Stimulated activated CD8-positive, alpha-beta memory T cell treated with anti-CD3 and anti-CD28 coated beads, Interleukin-15, amount 100 ng/mL, for 48 hours (primary cell): ENCODE measurements at regions not wholly inside any gene's neighbourhood (a gene's known extent, or its start where the extent isn't known, plus 50 kb on each side); places are given as distances from the start of the nearest gene placed in this dataset.
"Not testable (repeated sequence)": the region's sequence is repeated elsewhere in the genome, so short reads cannot be mapped to it uniquely, and the experiment has no call there.

ENCODE experiments used
- DNase-seq, 2 donors: peaks; one replicate each; pipeline ENCODE4 v3.0.0-alpha.2; 2020; ENCODE audit warnings: low read depth in 2 of 2

- no peak for DNase-seq
Observed at GRCh38 chr15:95132774-95133173, 901.4 kb downstream of the MCTP2 start.

DNA sequence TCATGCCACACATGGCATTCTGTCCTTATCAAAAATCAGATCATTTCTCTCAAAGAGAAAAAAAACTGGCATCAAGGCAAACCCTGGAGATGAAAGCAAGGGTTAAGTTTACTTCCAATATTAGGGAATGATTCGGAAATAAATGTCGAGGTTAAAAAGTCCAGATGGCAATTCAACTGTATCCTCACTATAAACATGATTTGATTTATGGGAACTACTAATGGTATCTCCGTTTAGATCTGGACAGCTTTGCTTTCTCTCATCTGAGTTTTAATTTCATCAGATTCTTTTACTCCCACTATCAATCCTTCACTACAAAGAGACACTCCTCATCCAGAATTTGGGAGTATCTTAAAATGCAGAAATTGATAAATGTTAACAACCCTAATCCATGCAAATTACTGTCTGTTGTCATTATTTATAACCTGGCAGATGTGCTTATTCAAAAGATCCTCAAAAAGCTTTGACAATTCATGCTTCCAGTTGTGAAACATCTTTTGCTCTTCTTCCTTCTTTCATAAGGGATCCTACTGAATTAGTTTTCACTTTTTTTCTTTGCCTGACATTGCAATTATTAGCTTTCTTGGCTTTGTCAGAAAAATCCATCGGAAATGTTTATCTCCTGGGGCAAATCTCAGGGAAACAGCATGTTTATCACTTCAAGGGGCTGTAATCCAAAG, 903.2 kb downstream of the MCTP2 start:
- no peak for DNase-seq

DNA sequence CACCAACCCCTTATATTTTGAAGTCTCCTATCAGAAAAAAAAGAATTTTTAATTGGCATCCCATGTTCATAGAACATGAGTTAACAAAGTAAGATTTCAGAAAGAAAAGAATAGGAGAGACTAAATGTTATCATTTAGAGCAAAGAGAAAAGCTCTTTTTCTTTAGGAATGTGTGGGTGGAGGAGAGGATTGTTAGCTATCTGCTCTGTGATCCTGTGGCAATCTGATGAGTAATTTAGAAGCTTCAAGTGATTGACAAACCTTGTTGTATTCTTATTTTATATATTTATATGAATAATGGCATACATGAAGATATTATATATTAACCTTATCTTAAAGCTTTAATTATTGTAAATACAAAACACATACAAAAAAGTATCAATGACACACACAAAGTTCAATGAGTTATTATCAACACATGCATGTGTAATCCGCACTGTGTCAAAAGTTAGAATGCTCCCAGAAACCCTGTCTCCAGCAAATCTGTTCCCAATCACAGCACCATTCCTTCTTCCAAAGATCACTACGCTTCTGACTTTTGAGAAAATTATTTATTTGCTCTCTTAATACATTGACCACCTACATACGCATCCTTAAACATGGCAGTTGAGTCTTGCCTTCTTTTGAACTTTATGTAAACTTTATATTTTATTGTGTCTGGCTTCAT, 907.4 kb downstream of the MCTP2 start:
- DNase-seq, result no peak

DNA sequence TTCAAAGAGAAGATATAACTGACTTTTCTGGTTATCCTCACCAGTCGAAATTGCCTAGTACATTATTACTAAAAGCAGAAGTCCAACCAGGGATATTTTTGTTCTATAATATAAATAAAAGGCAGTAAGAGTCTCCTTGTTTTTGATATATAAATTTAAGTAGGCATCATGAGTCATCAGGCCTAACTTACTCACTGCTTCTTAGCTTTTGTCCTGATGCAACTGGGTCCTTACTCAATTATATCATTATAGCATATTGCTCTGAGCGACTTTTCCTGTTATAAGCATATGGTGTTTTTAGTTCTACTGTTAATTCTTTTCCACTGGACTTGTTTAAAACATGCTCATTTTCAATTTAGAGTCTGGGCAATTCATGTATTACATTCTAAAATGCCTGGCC, 910.1 kb downstream of the MCTP2 start:
- DNase-seq, result no peak

DNA sequence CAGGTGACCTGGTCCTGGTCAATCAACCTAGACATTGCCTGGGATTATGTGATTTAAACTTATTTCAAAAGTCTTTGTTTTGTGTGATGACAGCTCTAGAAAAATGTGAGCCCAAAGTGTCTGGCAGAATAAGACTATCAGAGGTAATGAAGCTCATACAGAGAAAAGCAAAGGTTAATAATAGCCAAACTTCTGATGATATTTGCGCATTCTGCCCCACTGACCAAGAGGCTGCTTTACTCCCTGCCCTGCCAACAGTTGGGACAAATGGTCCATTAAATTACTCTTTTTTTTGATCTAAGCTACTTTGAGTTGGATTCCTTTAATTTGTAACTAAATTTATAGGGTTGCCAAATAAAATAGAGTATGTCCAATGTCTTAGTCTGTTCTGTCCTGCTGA, 911.2 kb downstream of the MCTP2 start:
- no peak for DNase-seq

DNA sequence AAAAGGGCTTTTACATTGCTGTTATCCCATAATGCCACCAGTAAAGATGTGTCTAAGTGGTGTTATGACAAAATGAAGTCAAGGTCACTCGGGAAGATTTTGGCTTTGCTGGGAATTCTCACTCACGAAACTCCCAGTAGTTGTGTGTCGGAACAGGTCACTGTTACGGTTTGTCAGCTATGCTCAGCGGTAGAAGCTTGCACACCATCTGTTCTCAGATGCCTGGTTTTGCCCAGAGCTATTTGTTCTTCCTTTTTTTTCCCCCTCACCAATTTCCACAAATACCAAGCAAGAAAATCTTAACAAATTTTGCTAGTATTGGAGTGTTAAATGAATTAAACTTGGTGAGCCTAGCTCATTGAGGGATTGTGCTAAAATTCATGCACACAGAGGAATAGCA, 915.1 kb downstream of the MCTP2 start:
- no peak for DNase-seq

DNA sequence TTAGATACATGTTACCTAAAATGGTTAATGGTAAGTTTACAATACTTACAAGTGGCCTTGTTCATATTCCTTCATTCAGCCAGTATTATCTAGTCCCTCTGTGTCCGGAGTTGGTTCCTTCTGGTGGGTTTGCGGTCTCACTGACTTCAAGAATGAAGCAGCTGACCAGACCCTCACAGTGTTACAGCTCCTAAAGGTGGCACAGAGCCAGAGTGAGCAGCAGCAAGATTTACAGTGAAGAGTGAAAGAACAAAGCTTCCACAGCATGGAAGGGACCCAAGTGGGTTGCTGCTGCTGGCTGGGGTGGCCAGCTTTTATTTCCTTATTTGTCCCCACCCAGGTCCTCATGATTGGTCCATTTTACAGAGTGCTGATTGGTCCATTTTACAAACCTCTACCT, 916.8 kb downstream of the MCTP2 start:
- no peak for DNase-seq

GRCh38 chr15:95149036-95149435, 917.7 kb downstream of the MCTP2 start:
- DNase-seq, result no peak

DNA sequence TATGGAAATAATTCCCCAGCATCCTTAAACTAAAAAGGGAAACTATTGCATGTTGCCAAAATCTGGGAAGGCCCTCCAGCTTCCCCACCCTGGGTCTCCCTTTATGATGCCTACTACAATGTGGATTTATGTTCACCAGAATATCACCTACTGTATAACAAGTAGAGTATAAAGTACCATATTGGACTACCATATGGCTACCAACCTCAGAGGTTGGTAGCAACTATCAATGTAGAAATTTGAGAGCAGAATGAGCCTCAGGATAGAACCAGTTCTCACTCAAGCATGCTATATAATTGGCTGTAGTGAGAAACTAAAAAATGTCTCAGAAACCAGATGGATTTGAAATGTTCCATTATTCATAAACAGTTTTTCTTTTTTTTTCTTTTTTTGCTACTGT, 918.4 kb downstream of the MCTP2 start:
- DNase-seq, result no peak

DNA sequence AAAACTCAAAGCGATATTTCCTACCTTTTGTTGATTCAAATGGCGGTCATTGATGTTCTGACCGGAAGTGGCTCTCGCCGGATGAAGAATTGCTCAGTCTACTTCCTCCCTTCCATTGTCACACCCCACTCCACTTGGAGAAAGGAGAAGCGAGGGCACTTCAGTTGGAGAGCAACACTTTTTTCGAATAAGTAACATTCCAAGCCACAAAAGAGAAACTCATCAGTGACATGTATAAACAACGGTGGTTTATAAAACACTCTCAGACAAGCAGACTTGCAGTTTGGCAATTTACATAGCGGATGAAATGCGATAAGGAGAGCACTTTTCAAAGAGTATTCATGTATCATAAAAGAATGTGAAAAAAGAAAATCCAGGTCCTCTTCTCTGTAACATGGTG, 919.1 kb downstream of the MCTP2 start:
- DNase-seq, result no peak

DNA sequence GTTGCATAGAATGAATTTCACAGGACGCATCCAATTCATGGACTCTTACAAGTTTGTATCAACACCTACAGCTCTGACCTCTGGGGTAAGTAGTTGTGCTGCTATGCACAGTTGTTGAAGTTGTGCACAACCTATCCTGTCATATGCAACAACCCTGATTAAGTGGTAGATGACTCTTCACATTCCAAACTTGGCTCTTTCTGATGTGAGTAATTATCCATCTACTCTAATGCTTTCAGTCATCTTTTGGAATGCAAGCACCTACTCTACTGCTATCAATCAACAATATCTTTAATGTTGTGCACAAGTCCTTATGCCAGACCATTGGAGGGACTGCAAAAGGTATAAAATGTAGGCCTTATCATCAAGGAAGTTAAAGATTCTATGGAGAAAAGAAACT, 921.4 kb downstream of the MCTP2 start:
- DNase-seq, result no peak

- not testable (repeated sequence) for DNase-seq
Observed at GRCh38 chr15:95153201-95153600, 921.8 kb downstream of the MCTP2 start.

GRCh38 chr15:95160316-95160715, 929.0 kb downstream of the MCTP2 start:
- no peak for DNase-seq

- no peak for DNase-seq
Observed at GRCh38 chr15:95162069-95162468, 930.7 kb downstream of the MCTP2 start.

DNA sequence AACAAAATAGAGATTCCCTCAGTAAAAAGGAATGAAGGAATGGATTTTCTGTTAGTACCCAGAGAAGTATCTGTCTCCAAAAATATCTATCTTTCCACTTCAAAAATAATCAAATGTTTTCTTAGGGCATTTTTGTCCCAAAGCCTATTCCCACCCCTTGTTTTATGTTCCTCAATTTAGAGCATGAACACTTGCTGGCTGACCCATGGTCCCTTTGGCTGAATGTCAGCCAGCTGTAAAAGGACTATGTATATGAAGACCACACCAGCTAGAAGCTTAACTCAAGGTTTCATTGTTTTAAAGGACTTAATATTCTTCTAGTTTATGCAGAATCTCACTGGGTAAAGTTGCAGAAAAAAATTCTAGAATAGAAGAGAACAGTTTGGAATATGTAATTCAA, 931.2 kb downstream of the MCTP2 start:
- no peak for DNase-seq

DNA sequence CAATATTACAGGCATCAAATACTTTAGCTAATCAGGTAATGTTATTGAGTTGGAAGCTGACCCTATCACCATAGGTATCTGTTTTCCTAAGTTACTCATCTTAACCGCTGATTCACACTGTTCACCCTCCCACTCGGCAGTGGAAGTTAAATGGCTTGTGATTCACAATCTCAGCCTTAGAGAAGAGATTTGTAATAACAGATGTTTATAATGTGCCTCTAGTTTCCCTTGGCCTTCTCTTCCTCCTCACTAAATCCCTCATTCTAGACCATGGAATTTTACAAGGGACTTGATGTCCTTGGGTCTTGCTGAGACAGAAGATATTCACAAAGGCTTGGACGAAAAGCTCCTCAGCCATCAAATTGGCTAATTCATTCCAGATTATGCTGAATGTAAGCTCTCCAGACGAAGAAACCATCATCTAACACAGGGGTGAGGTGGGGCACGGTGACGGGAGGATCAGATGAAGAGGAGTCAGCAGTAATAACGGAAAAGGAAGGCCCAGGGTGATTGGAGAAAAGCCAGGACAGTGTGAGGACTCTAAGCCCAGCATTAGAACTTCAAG, 931.7 kb downstream of the MCTP2 start:
- no peak for DNase-seq

DNA sequence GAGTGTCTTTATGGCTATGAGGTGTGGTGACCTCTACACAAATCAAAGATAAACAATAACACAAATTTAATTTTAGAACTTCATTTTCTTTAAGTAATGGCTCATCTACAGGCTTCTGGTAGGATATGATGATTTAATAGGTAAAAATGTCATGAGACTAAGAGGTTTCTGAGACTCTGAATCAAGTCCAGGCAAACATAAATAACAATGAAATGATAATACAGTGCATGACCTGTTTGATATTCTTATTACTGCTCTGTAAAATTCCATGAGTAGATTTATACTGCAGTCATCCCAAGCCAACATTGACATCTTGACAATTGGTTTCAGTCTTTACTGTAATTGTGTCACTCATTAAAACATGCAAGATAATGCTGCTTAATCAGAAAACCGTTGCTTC, 936.8 kb downstream of the MCTP2 start:
- no peak for DNase-seq

GRCh38 chr15:95168951-95169431, 937.6 kb downstream of the MCTP2 start:
- no peak for DNase-seq

GRCh38 chr15:95169541-95170459, 938.4 kb downstream of the MCTP2 start:
- no peak for DNase-seq

- DNase-seq, result no peak
Observed at GRCh38 chr15:95170561-95171380, 939.4 kb downstream of the MCTP2 start.

DNA sequence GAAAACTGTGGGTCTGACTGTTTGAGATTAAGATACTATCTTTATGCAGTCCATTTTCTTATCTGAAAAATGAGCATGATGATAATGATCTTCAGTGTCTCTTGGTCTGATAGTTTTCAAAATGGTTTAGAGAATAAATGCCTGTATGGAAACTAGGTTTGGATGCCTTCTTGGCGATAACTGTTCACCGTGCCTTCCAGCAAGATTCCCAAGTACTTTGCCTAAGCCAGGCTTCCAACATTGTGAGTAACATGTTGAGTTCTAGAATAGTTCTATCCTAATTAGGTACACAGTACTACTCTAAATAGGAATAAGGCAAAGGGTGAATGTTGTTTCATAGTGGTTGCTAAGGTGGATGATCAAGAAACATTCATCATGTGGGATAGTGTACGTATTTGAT, 940.2 kb downstream of the MCTP2 start:
- DNase-seq, result no peak
